PC-3 (cell line): ENCODE measurements at regions not wholly inside any gene's neighbourhood (a gene's known extent, or its start where the extent isn't known, plus 50 kb on each side); places are given as distances from the start of the nearest gene placed in this dataset.

Source experiments
- ATAC-seq: fragments of 200-7000 bp; cut with Tn5 transposase; 2 replicates; pipeline ENCODE4 v1.9.1; 2020; ENCODE audit warnings: mild to moderate bottlenecking, moderate library complexity
- BruUV-seq: library from RNA; stranded (reverse); fragments of 400-500 nt; replicated peaks from 2 replicates; lab custom pipeline; 2021; lab: Mats Ljungman, UMichigan
- CTCF ChIA-PET: fragments of 300-600 bp; sonication (Branson Sonifier 250); formaldehyde crosslinking; loops from one replicate; lab custom pipeline; 2022; ENCODE audit warnings: antibody characterized with exemption; lab: Charles Lee
- POLR2A ChIA-PET: fragments of 300-600 bp; sonication (Branson Sonifier 250); formaldehyde crosslinking; loops from one replicate; lab custom pipeline; 2022; ENCODE audit warnings: antibody characterized with exemption; ENCODE audit not compliant: unreplicated experiment; lab: Charles Lee
- DNase-seq: peaks from one replicate; pipeline ENCODE4 v3.0.0-alpha.2; 2015
- H2AFZ ChIP-seq: fragments of 300-600 bp; sonication (generic); 2 replicates; pipeline ENCODE4 v1.6.0; 2016; ENCODE audit warnings: antibody characterized with exemption, low read length
- H3F3A ChIP-seq: fragments of 300-600 bp; sonication (generic); one replicate; pipeline ENCODE4 v1.6.0; 2017; ENCODE audit warnings: antibody characterized with exemption, low read length, control low read depth, mild to moderate bottlenecking; ENCODE audit not compliant: unreplicated experiment
- H3K27ac ChIP-seq: fragments of 300-600 bp; sonication (generic); 2 replicates; pipeline ENCODE4 v1.5.1; 2016; ENCODE audit warnings: mild to moderate bottlenecking, low read length
- H3K27me3 ChIP-seq: fragments of 300-600 bp; sonication (generic); 2 replicates; pipeline ENCODE4 v1.6.1; 2016; ENCODE audit warnings: low read length, mixed read lengths
- H3K36me3 ChIP-seq: fragments of 300-600 bp; sonication (generic); 2 replicates; pipeline ENCODE4 v1.6.1; 2016; ENCODE audit warnings: low read depth, mixed run types, low read length, mixed read lengths
- H3K4me1 ChIP-seq: fragments of 300-600 bp; sonication (generic); 2 replicates; pipeline ENCODE4 v1.5.1; 2016; ENCODE audit warnings: low read length; ENCODE audit not compliant: insufficient read depth
- H3K4me2 ChIP-seq: fragments of 300-600 bp; sonication (generic); 2 replicates; pipeline ENCODE4 v1.6.0; 2016; ENCODE audit warnings: low read length
- H3K4me3 ChIP-seq: fragments of 300-600 bp; sonication (generic); 2 replicates; pipeline ENCODE4 v1.5.1; 2016; ENCODE audit warnings: mild to moderate bottlenecking, low read length, mixed read lengths
- H3K79me2 ChIP-seq: fragments of 300-600 bp; sonication (generic); 2 replicates; pipeline ENCODE4 v1.6.1; 2017; ENCODE audit warnings: low read length, mixed read lengths
- H3K9ac ChIP-seq: fragments of 300-600 bp; sonication (generic); 2 replicates; pipeline ENCODE4 v1.6.0; 2016; ENCODE audit warnings: mild to moderate bottlenecking, low read length
- H3K9me2 ChIP-seq: fragments of 300-600 bp; sonication (generic); replicated peaks from 2 replicates; pipeline ENCODE4 v1.6.1; 2016; ENCODE audit warnings: mixed run types, low read length, mixed read lengths
- H3K9me3 ChIP-seq: fragments of 300-600 bp; sonication (generic); 2 replicates; pipeline ENCODE4 v1.6.1; 2016; ENCODE audit warnings: low read length, mixed read lengths
- H4K20me1 ChIP-seq: fragments of 300-600 bp; sonication (generic); 2 replicates; pipeline ENCODE4 v1.6.1; 2016; ENCODE audit warnings: low read length, mixed read lengths
- EZH2 ChIP-seq: fragments of 300-600 bp; sonication (generic); IDR thresholded peaks from one replicate; pipeline ENCODE4 v1.6.1; 2017; ENCODE audit warnings: antibody characterized with exemption, mild to moderate bottlenecking, low read length; ENCODE audit not compliant: unreplicated experiment
- EZH2phosphoT487 ChIP-seq: fragments of 300-600 bp; sonication (generic); IDR thresholded peaks from 2 replicates; pipeline ENCODE4 v1.6.1; 2018; ENCODE audit warnings: mild to moderate bottlenecking, antibody characterized with exemption, low read length, borderline replicate concordance
- intact Hi-C: fragments of 100-400 bp; cut with micrococcal nuclease; formaldehyde crosslinking; loops from 2 replicates; pipeline ENCODE4 v1.9.0; 2023
- TF ChIP-seq, protein P1 (sequence below): fragments of 300-600 bp; sonication (generic); conservative IDR thresholded peaks from 2 replicates; pipeline ENCODE4 v1.5.1; 2017; ENCODE audit warnings: antibody characterized with exemption, low read depth, mild to moderate bottlenecking, low read length

DNA sequence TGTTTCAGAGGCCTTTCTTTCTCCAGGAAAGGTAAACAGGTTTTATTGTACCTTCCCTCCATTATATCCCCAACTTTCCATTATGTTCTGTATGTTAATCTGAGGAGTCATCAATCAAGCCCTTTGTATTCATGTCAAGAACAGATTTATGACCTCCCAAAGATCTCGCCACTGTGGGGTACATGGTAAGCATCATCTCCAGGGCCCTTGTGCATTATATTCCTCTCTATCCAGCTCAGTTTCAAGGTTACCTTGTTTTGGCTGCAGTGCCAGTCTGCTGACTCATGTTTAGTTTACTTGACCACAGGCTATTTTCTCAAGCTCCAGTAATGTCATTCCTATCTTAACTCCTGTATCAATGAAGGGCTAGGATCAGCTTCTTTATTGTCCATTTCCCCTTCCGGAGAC lies 125.1 kb upstream of the FRMPD4 start:
- BruUV-seq = no TSS peak
- no peaks in the 10 kb centered on the region for H3K79me2 ChIP-seq
- H3K4me3 ChIP-seq = no peak overlapping the region
- DNase-seq = peak; percentile 83
- H3K4me2 ChIP-seq = no peak overlapping the region
- H3K9me2 ChIP-seq = no peaks in the 10 kb centered on the region
- H3K27me3 ChIP-seq = no peaks in the 10 kb centered on the region
- H3K27ac ChIP-seq = peak overlapping the region; percentile 35; the same call in 1 of the 2 replicates
- H3K36me3 ChIP-seq = no peaks in the 10 kb centered on the region
- no peak overlapping the region for H2AFZ ChIP-seq
- no peaks in the 10 kb centered on the region for H3F3A ChIP-seq
- H4K20me1 ChIP-seq = no peaks in the 10 kb centered on the region
- intact Hi-C loops = loop anchor here (5.0 kb wide), 1 partner anchor 39 kb away; no protein-coding TSS in a partner anchor
- CTCF ChIA-PET = no interaction called here
- no peak for TF ChIP-seq EZH2phosphoT487
- TF ChIP-seq EZH2 = no peak
- TF ChIP-seq, protein P1, sequence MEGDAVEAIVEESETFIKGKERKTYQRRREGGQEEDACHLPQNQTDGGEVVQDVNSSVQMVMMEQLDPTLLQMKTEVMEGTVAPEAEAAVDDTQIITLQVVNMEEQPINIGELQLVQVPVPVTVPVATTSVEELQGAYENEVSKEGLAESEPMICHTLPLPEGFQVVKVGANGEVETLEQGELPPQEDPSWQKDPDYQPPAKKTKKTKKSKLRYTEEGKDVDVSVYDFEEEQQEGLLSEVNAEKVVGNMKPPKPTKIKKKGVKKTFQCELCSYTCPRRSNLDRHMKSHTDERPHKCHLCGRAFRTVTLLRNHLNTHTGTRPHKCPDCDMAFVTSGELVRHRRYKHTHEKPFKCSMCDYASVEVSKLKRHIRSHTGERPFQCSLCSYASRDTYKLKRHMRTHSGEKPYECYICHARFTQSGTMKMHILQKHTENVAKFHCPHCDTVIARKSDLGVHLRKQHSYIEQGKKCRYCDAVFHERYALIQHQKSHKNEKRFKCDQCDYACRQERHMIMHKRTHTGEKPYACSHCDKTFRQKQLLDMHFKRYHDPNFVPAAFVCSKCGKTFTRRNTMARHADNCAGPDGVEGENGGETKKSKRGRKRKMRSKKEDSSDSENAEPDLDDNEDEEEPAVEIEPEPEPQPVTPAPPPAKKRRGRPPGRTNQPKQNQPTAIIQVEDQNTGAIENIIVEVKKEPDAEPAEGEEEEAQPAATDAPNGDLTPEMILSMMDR = no peak
- POLR2A ChIA-PET = interaction anchor here (0.5 to 0.7 kb wide), 2 partner anchors 81 to 199 kb away, joined by 3 to 4 read pairs; no protein-coding TSS in a partner anchor
- H3K9me3 ChIP-seq = no peaks in the 10 kb centered on the region
- H3K4me1 ChIP-seq = peaks cover 38% of the 10 kb centered on the region
- peak; percentile 92 for ATAC-seq
- no peak overlapping the region for H3K9ac ChIP-seq

DNA sequence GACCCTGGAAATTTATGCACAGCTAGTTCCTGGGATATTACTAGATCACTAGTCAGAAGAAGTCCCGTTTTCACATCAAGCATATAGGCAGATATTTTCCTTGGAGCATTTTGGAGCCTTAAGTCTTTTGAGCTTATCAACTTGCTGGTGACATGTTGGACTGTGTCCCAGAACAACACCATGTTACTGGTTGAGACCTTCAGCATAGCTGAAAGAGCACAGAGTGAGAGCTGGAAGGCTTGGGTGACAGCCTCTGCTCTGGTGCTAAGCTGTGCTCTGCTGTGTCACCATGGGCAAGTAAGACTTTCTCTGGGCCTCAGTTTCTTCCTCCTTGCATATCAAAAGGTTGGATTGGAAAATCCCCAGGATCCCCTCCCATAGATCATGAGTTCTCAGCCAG lies 116.6 kb upstream of the FRMPD4 start:
- intact Hi-C loops = no loop called here
- H3K9me2 ChIP-seq = no peaks in the 10 kb centered on the region
- no TSS peak for BruUV-seq
- no peaks in the 10 kb centered on the region for H3K36me3 ChIP-seq
- no peak for ATAC-seq
- H2AFZ ChIP-seq = no peak overlapping the region
- no peak overlapping the region for H3K9ac ChIP-seq
- no peaks in the 10 kb centered on the region for H3K4me1 ChIP-seq
- no peak overlapping the region for H3K27ac ChIP-seq
- CTCF ChIA-PET = no interaction called here
- H3K9me3 ChIP-seq = no peaks in the 10 kb centered on the region
- TF ChIP-seq EZH2phosphoT487 (no peak), EZH2 (no peak)
- TF ChIP-seq, protein P1 = no peak
- H3K4me2 ChIP-seq = no peak overlapping the region
- DNase-seq = no peak
- no peaks in the 10 kb centered on the region for H4K20me1 ChIP-seq
- POLR2A ChIA-PET = no interaction called here
- H3F3A ChIP-seq = no peaks in the 10 kb centered on the region
- H3K27me3 ChIP-seq = no peaks in the 10 kb centered on the region
- H3K79me2 ChIP-seq = no peaks in the 10 kb centered on the region
- H3K4me3 ChIP-seq = no peak overlapping the region

DNA sequence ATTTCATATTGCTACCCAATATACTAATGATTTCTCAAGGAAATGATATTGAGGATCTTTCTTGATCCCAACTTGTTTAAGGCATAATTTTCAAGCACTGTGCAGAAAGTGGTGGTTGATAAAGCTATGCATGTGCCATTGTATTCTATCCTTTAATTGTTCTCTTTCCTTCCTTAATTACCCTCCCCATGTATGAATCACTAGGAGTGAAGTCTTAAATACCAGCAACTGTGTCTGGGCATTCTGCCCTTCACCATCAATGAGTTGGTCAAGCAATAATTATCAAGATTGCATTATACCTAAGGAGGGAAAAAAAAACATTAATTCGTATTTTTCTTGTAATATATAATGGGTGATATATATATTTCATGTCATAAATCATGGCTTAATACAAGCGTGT lies 111.8 kb upstream of the FRMPD4 start:
- H3K4me1 ChIP-seq = no peaks in the 10 kb centered on the region
- no peak for DNase-seq

More for the DNA sequence above, 111.8 kb upstream of the FRMPD4 start:
- TF ChIP-seq, protein P1 = no peak
- TF ChIP-seq EZH2 = no peak
- no peak for TF ChIP-seq EZH2phosphoT487
- Histone ChIP-seq H3K36me3 (no peaks in the 10 kb centered on the region), H3K79me2 (no peaks in the 10 kb centered on the region), H3K4me2 (no peak overlapping the region), H2AFZ (no peak overlapping the region), H3F3A (no peaks in the 10 kb centered on the region), H3K27ac (no peak overlapping the region), H3K4me3 (no peak overlapping the region), H3K9ac (no peak overlapping the region), H3K9me2 (no peaks in the 10 kb centered on the region), H4K20me1 (no peaks in the 10 kb centered on the region), H3K27me3 (no peaks in the 10 kb centered on the region), H3K9me3 (no peaks in the 10 kb centered on the region)
- ChIA-PET POLR2A (no interaction called here), CTCF (no interaction called here)
- no peak for ATAC-seq
- no TSS peak for BruUV-seq
- intact Hi-C loops = no loop called here
